Astrocyte of the spinal cord (primary cell): ENCODE measurements at regions not wholly inside any gene's neighbourhood (a gene's known extent, or its start where the extent isn't known, plus 50 kb on each side); places are given as distances from the start of the nearest gene placed in this dataset.

Experiments used
- DNase-seq: peaks from one replicate; pipeline ENCODE4 v3.0.0; 2011; ENCODE audit warnings: low read depth, low spot score
- H3K4me3 ChIP-seq: 2 replicates; pipeline ENCODE4 v1.5.1; 2011; ENCODE audit warnings: low read depth, mild to moderate bottlenecking, low read length, moderate library complexity
- CTCF ChIP-seq: IDR thresholded peaks from 2 replicates; pipeline ENCODE4 v1.5.1; 2012; ENCODE audit warnings: low read depth, mild to moderate bottlenecking, low read length, inconsistent platforms
- in situ Hi-C: cut with HindIII; loops from 2 replicates; pipeline ENCODE4 v1.10.0; 2017; ENCODE audit warnings: low sequenced_read_pairs

- no peak for TF ChIP-seq CTCF
- DNase-seq, result no peak
- in situ Hi-C loops, result no loop called here
- no peak overlapping the region for H3K4me3 ChIP-seq
Measured at GRCh38 chr5:8913522-8913921, 632.4 kb downstream of the SEMA5A start.

GRCh38 chr5:8919096-8919495 lies 626.8 kb downstream of the SEMA5A start:
- no peak for TF ChIP-seq CTCF
- in situ Hi-C loops, result no loop called here
- no peak for DNase-seq

GRCh38 chr5:8923526-8923925 lies 622.3 kb downstream of the SEMA5A start:
- no peak overlapping the region for H3K4me3 ChIP-seq
- no peak for TF ChIP-seq CTCF
- in situ Hi-C loops, result no loop called here
- DNase-seq, result no peak

More at GRCh38 chr5:8919096-8919495, 626.8 kb downstream of the SEMA5A start:
- no peak overlapping the region for H3K4me3 ChIP-seq

GRCh38 chr5:8924054-8924793 lies 621.7 kb downstream of the SEMA5A start:
- in situ Hi-C loops, result no loop called here
- TF ChIP-seq CTCF, result no peak

GRCh38 chr5:8930021-8930420 lies 615.9 kb downstream of the SEMA5A start:
- TF ChIP-seq CTCF, result no peak
- in situ Hi-C loops, result no loop called here
- no peak for DNase-seq
- no peak overlapping the region for H3K4me3 ChIP-seq

More at GRCh38 chr5:8924054-8924793, 621.7 kb downstream of the SEMA5A start:
- no peak overlapping the region for H3K4me3 ChIP-seq
- DNase-seq, result no peak

- in situ Hi-C loops, result no loop called here
- DNase-seq, result no peak
- H3K4me3 ChIP-seq, result no peak overlapping the region
- no peak for TF ChIP-seq CTCF
Measured at GRCh38 chr5:8934455-8934854, 611.4 kb downstream of the SEMA5A start.
